Breast epithelium (tissue), 3 donors: ENCODE measurements at regions not wholly inside any gene's neighbourhood (a gene's known extent, or its start where the extent isn't known, plus 50 kb on each side); places are given as distances from the start of the nearest gene placed in this dataset.

Source experiments
- POLR2AphosphoS5 ChIP-seq, 3 donors: sonication (generic); formaldehyde crosslinking; IDR thresholded peaks; one replicate each; pipeline ENCODE4 v1.6.1; 2017; ENCODE audit warnings: antibody characterized with exemption in 3 of 3
- TF ChIP-seq, protein P1 (sequence below), 3 donors: fragments of 450-650 bp; IDR thresholded peaks; one replicate each; pipeline ENCODE4 v1.5.1; 2016 to 2017; ENCODE audit warnings: antibody characterized with exemption in 3 of 3, mild to moderate bottlenecking in 3 of 3, moderate library complexity in 3 of 3

DNA sequence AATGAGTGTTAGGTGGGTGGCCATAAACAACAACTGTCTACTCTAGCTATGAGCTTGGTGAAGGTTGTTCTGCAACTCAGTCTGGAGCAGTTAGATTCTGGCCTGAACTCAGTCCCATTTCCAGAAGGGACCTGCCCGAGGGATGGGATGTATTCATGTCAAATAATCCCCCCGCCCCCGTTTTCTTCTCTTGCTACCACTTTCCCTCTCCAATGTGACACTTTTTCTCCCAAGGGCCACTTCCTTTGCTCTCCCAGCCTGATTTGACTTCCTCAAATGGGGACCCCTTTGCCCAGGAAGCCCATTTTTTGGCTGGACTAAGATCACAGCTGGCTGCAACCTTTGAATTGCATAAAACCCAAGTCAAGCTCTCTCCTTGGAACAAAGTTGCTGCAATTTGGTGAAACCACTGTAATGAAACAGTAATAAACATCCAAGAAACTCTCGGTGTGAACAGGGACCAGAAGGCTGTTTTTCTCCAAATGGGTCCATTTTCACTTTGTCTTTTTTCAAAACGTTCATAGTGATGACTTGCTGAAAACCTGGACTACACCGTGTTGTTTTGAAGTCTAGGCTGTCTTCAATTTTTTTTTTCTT is 137.2 kb upstream of the GSC start:
- TF ChIP-seq POLR2AphosphoS5 (IDR thresholded peaks at IDR 0.05): no peak
- TF ChIP-seq, protein P1, sequence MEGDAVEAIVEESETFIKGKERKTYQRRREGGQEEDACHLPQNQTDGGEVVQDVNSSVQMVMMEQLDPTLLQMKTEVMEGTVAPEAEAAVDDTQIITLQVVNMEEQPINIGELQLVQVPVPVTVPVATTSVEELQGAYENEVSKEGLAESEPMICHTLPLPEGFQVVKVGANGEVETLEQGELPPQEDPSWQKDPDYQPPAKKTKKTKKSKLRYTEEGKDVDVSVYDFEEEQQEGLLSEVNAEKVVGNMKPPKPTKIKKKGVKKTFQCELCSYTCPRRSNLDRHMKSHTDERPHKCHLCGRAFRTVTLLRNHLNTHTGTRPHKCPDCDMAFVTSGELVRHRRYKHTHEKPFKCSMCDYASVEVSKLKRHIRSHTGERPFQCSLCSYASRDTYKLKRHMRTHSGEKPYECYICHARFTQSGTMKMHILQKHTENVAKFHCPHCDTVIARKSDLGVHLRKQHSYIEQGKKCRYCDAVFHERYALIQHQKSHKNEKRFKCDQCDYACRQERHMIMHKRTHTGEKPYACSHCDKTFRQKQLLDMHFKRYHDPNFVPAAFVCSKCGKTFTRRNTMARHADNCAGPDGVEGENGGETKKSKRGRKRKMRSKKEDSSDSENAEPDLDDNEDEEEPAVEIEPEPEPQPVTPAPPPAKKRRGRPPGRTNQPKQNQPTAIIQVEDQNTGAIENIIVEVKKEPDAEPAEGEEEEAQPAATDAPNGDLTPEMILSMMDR (IDR thresholded peaks at IDR 0.05): no peak
